ENCODE measurements at regions not wholly inside any gene's neighbourhood (a gene's known extent, or its start where the extent isn't known, plus 50 kb on each side); places are given as distances from the start of the nearest gene placed in this dataset.
"Not testable (repeated sequence)": the region's sequence is repeated elsewhere in the genome, so short reads cannot be mapped to it uniquely, and the experiment has no call there.

DNA sequence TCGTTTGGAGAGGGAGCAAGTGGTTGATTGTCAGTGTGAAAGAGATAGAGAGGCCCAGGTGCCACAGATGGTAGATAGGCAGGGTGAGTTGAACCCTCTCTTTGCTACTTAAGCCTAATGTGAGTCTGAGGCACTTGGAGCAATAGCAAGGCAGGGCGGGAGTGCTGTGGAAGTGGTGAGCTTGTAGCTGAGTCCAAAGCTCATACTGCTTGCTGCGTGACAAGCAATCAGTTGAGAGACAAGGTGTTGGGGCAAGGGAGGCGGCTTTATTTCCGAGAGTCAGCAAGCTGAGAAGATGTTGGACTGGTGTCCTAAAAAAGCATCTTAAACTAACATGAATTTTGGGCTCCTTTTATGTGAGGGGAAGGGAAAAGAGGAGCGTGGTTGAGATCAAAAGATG lies 112.9 kb upstream of the ZKSCAN2 start:
- DNase-seq, result no peak
- intact Hi-C loops (cut with DNase I), result no loop called here

DNA sequence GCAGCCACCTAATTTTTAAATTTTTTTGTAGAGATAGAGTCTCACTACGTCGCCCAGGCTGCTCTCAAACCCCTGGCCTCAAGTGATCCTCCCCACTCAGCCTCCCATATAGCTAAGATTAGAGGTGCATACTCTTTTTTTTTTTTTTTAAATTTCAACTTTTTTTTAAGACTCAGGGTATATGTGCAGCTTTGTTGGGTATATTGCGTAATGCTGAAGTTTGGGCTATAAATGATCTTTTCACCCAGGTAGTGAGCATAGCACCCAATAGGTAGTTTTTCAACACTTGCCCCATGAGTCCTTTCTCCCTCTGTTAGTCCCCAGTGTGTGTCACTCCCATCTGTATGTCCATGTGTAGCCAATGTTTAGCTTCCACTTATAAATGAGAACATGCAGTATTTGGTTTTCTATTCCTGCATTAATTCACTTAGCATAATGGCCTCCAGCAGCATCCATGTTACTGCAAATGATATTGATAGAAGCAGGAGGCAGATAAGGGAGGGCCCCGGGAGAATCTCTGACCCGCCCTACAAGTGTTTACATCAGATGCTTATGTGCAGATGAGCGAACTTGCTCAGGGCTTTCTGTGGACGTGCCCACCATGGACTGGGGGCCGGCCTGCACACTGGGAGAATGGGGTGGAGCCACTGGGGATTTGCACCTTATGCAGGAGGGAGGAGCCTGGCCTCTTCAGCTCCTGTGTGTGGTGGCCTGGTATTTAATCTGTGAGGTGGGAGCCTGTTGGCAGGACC lies 110.3 kb upstream of the ZKSCAN2 start:
- intact Hi-C loops (cut with DNase I), result no loop called here
- no peak for DNase-seq

DNA sequence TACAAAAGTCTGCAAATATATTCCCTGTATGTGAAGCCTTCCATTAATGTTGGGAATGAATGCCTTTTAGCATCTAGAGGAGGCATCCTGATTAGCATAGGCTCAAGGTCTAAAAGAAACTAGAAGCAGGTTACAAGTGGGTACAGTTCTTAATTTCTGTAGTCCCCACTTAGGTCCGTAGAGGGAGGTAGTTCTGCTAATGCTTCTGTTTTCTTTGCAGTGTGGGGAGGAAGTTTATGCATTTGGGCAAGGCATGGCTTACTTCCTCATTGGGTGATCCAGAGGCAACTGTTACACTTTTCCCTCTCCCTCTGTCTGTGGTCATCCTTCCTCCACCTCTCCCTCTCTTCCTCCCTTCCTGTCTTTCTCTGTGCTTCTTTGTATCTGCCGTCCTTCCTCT lies 108.4 kb upstream of the ZKSCAN2 start:
- DNase-seq, result no peak
- intact Hi-C loops (cut with DNase I), result no loop called here

DNA sequence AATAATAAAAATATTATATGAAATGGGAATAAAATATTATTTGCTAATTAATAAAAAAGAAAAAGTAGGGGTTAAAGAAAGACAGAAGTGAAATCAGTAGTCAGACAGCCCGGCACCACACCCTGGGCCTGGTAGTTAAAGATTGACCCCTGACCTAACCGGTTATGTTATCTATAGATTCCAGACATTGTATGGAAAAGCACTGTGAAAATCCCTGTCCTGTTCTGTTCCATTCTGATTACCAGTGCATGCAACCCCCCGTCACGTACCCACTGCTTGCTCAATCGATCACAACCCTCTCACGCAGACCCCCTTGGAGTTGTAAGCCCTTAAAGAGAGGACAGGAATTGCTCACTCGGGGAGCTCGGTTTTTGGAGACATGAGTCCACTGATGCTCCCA lies 101.9 kb upstream of the ZKSCAN2 start:
- intact Hi-C loops (cut with DNase I); DNase-seq: not testable (repeated sequence)

DNA sequence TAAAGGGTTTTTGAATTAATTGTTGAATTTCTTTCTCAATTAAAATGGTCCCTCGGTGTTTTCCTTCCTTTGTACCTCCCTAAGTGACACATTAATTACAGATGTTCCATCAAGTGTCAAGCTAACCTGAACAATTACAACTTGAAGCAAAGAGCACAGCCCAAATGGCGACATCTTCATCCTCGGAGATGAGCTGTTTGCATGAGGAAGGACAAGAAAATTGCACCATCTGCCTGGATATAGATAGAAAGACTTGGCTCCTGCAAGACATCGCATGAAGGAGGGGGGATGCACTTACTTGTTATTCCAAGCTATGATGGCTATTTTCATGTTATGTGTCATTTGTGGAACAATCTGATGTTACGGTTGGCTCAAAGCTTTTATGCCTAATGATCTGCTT lies 86.4 kb upstream of the ZKSCAN2 start:
- DNase-seq, result no peak
- intact Hi-C loops (cut with DNase I), result no loop called here

DNA sequence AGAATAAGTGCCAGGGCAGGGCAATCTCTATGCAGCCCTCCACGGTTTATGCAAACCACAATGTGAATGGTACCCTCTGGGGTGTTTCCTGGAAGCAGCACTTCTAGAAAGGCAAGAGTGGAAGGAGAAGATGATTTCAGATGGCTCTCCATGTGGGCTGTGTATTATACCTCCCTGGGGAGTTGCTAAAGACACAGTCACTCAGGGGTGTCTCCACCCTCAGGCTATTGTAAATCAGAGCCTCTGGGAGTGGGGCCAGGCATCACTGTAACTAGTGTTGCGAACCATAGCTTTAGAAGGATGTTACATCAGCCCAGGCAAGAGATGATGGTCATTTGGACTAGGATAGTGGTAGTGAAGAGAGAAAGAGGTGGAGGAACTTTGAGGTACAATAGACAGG lies 83.3 kb upstream of the ZKSCAN2 start:
- intact Hi-C loops (cut with DNase I), result no loop called here
- no peak for DNase-seq

DNA sequence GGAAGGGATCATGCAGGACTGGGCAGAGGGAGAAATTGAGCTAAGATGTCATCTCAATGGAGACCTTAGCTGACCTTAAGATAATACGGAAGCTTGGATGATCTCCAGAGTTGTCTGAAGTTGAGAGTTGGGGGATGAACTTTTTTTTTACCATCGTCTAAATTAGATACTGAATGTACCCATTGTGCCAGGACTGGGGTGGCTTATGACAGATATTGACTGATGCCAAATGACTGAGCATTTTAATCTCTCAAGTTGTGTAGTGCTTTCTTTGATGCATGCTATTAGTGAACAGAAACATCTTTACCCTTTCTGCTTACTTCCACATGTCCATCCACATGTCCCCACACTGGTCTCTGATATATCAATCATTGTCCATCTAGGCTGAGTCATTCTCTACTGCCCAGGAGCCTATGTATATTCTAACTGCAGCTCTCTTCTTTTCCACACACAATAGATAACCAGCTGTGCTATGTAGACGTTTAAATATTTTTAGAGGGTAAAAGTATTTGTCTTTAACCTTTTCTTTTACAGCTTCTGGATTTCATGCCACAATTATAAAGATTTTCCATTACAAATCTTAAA lies 60.2 kb upstream of the ZKSCAN2 start:
- intact Hi-C loops (cut with DNase I), result no loop called here
- no peak for DNase-seq

DNA sequence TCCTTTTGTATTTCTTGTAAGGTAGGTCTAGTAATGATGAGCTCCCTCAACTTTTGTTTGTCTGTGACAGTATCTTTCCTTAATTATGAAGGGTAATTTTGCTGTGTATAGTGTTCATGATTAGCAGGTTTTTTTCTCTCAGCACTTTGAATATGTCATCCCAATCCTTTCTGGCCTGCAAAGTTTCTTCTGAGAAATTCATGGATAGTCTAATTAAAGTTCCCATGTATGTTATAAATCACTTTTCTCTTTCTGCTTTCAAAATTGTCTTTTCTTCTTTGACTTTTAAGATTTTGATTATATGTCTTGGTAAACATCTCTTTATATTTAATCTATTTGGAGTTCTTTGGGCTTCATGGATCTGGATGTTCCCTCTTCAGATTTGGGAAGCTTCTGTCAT lies 54.3 kb upstream of the ZKSCAN2 start:
- DNase-seq, result no peak
- intact Hi-C loops (cut with DNase I), result no loop called here

DNA sequence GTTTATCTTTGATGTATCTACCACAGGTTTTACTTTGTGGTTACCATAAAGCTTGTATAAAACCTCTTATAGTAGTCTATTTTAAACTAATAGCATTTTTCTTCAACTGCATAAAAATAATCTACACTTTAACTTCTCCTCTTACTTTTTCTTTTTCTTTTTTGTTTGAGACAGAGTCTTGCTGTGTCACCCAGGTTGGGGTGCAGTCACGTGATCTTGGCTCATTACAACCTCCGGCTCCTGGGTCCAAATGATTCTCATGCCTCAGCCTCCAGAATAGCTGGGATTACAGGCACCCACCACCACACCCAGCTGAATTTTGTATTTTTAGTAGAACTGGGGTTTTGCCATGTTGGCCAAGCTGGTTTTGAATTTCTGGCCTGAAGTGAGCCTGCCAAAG lies 53.4 kb upstream of the ZKSCAN2 start:
- intact Hi-C loops (cut with DNase I), result no loop called here
- no peak for DNase-seq
